Peyer's patch (tissue), 4 donors: ENCODE measurements at regions not wholly inside any gene's neighbourhood (a gene's known extent, or its start where the extent isn't known, plus 50 kb on each side); places are given as distances from the start of the nearest gene placed in this dataset.

Source experiments
- CTCF ChIP-seq, 6 experiments: fragments of 450-650 bp in 4 of 6; fragments of 200-600 bp in 2 of 6; sonication (generic) in 1 of 6; IDR thresholded peaks; one replicate each; pipeline ENCODE4 v1.5.1; 2017 to 2019; ENCODE audit warnings: antibody characterized with exemption in 6 of 6, mild to moderate bottlenecking in 3 of 6, moderate library complexity in 1 of 6
- POLR2A ChIP-seq, 2 donors: fragments of 450-650 bp; IDR thresholded peaks; one replicate each; pipeline ENCODE4 v1.5.1; 2017; ENCODE audit warnings: antibody characterized with exemption in 2 of 2, mild to moderate bottlenecking in 2 of 2, moderate library complexity in 2 of 2

GRCh38 chr13:61852116-61852619, 436.5 kb upstream of the PCDH20 start:
- TF ChIP-seq POLR2A (IDR thresholded peaks at IDR 0.05): no peak
- no peak for TF ChIP-seq CTCF (IDR thresholded peaks at IDR 0.05)
